Fibroblast of lung (primary cell): ENCODE measurements at regions not wholly inside any gene's neighbourhood (a gene's known extent, or its start where the extent isn't known, plus 50 kb on each side); places are given as distances from the start of the nearest gene placed in this dataset.

Experiments used
- DNase-seq, 2 donors: peaks; one replicate each; pipeline versions ENCODE4 v3.0.0 to v3.0.0-alpha.2; 2010; ENCODE audit warnings: low read depth in 2 of 2
- H2AFZ ChIP-seq: 2 replicates; pipeline ENCODE4 v1.5.1; 2012; ENCODE audit warnings: low read length, control low read depth, inconsistent platforms
- H3K27ac ChIP-seq: 2 replicates; pipeline ENCODE4 v1.5.1; 2011; ENCODE audit warnings: low read length, control low read depth; ENCODE audit not compliant: insufficient read depth
- H3K27me3 ChIP-seq: 2 replicates; pipeline ENCODE4 v1.5.1; 2011; ENCODE audit warnings: mild to moderate bottlenecking, low read length; ENCODE audit not compliant: control insufficient read depth, insufficient read depth
- H3K36me3 ChIP-seq: 2 replicates; pipeline ENCODE4 v1.5.1; 2011; ENCODE audit warnings: low read length; ENCODE audit not compliant: control insufficient read depth, insufficient read depth
- H3K4me1 ChIP-seq: 2 replicates; pipeline ENCODE4 v1.5.1; 2011; ENCODE audit warnings: low read length; ENCODE audit not compliant: control insufficient read depth, insufficient read depth; ENCODE audit errors: extremely low read depth
- H3K4me2 ChIP-seq: 2 replicates; pipeline ENCODE4 v1.5.1; 2011; ENCODE audit warnings: low read length, control low read depth; ENCODE audit not compliant: insufficient read depth; ENCODE audit errors: extremely low read depth
- H3K4me3 ChIP-seq, 4 experiments: fragments of 200-600 bp in 1 of 4; sonication (generic) in 1 of 4; replicated peaks in 1 of 4; 2 replicates each; pipeline ENCODE4 v1.5.1; 2011 to 2016; ENCODE audit warnings: low read length in 4 of 4, low read depth in 3 of 4, mild to moderate bottlenecking in 3 of 4, control low read depth in 2 of 4, inconsistent platforms in 1 of 4, mixed read lengths in 1 of 4; ENCODE audit not compliant: insufficient read depth in 1 of 4; ENCODE audit errors: control extremely low read depth in 1 of 4
- H3K79me2 ChIP-seq: 2 replicates; pipeline ENCODE4 v1.5.1; 2012; ENCODE audit warnings: mild to moderate bottlenecking, low read length, inconsistent platforms; ENCODE audit not compliant: control insufficient read depth, insufficient read depth
- H3K9ac ChIP-seq: 2 replicates; pipeline ENCODE4 v1.5.1; 2011; ENCODE audit warnings: mild to moderate bottlenecking, low read length, control low read depth; ENCODE audit not compliant: insufficient read depth
- H3K9me3 ChIP-seq: 2 replicates; pipeline ENCODE4 v1.5.1; 2012; ENCODE audit warnings: low read depth, low read length; ENCODE audit not compliant: control insufficient read depth, insufficient read depth
- H4K20me1 ChIP-seq: 2 replicates; pipeline ENCODE4 v1.5.1; 2011; ENCODE audit warnings: low read length; ENCODE audit not compliant: control insufficient read depth, insufficient read depth; ENCODE audit errors: extremely low read depth
- CTCF ChIP-seq, 2 donors: IDR thresholded peaks in 1 of 2; conservative IDR thresholded peaks in 1 of 2; 1 replicate in 1 of 2; 2 replicates in 1 of 2; pipeline ENCODE4 v1.5.1; 2011 to 2012; ENCODE audit warnings: low read length in 2 of 2, control low read depth in 1 of 2, inconsistent platforms in 1 of 2, low read depth in 1 of 2, mild to moderate bottlenecking in 1 of 2
- EZH2 ChIP-seq: IDR thresholded peaks from 2 replicates; pipeline ENCODE4 v1.5.1; 2012; ENCODE audit warnings: low read length, control low read depth, mild to moderate bottlenecking; ENCODE audit errors: missing control alignments

GRCh38 chr5:144979516-144980264, 809.0 kb downstream of the KCTD16 start:
- no peak overlapping the region for H2AFZ ChIP-seq

GRCh38 chr5:144972317-144972716, 801.6 kb downstream of the KCTD16 start:
- no peak overlapping the region for H3K4me3 ChIP-seq
- H3K4me1 ChIP-seq: no peaks in the 10 kb centered on the region
- H3K27me3 ChIP-seq: no peaks in the 10 kb centered on the region
- H3K36me3 ChIP-seq: no peaks in the 10 kb centered on the region
- H2AFZ ChIP-seq: no peak overlapping the region
- H3K27ac ChIP-seq: no peak overlapping the region
- no peak for DNase-seq
- no peak overlapping the region for H3K9ac ChIP-seq
- no peaks in the 10 kb centered on the region for H3K9me3 ChIP-seq
- TF ChIP-seq EZH2 (no peak), CTCF (conservative IDR thresholded peaks at IDR 0.05 in 1 of 2, IDR thresholded peaks at IDR 0.05 in 1 of 2; ENCODE audit: low read depth in 1 of 2, low read length in 2 of 2) (no peak)
- H3K4me2 ChIP-seq: no peak overlapping the region
- H4K20me1 ChIP-seq: no peaks in the 10 kb centered on the region
- H3K79me2 ChIP-seq: no peaks in the 10 kb centered on the region

More at GRCh38 chr5:144979516-144980264, 809.0 kb downstream of the KCTD16 start:
- Histone ChIP-seq H4K20me1 (no peaks in the 10 kb centered on the region), H3K9ac (no peak overlapping the region), H3K4me2 (no peak overlapping the region), H3K79me2 (no peaks in the 10 kb centered on the region), H3K27me3 (no peaks in the 10 kb centered on the region), H3K36me3 (no peaks in the 10 kb centered on the region), H3K4me1 (no peaks in the 10 kb centered on the region), H3K9me3 (no peaks in the 10 kb centered on the region), H3K4me3 (no peak overlapping the region), H3K27ac (no peak overlapping the region)
- no peak for DNase-seq
- TF ChIP-seq EZH2: no peak
- no peak for TF ChIP-seq CTCF (conservative IDR thresholded peaks at IDR 0.05 in 1 of 2, IDR thresholded peaks at IDR 0.05 in 1 of 2; ENCODE audit: low read depth in 1 of 2, low read length in 2 of 2)

GRCh38 chr5:144971108-144971850, 800.6 kb downstream of the KCTD16 start:
- H2AFZ ChIP-seq: no peak overlapping the region
- H3K4me1 ChIP-seq: no peaks in the 10 kb centered on the region
- DNase-seq: no peak
- no peak overlapping the region for H3K9ac ChIP-seq
- no peaks in the 10 kb centered on the region for H4K20me1 ChIP-seq
- no peaks in the 10 kb centered on the region for H3K27me3 ChIP-seq
- no peaks in the 10 kb centered on the region for H3K9me3 ChIP-seq
- no peaks in the 10 kb centered on the region for H3K79me2 ChIP-seq
- H3K27ac ChIP-seq: no peak overlapping the region
- TF ChIP-seq EZH2 (no peak), CTCF (conservative IDR thresholded peaks at IDR 0.05 in 1 of 2, IDR thresholded peaks at IDR 0.05 in 1 of 2; ENCODE audit: low read depth in 1 of 2, low read length in 2 of 2) (no peak)
- H3K4me3 ChIP-seq: no peak overlapping the region
- H3K36me3 ChIP-seq: no peaks in the 10 kb centered on the region
- no peak overlapping the region for H3K4me2 ChIP-seq
